GM12872 (cell line): ENCODE measurements at regions not wholly inside any gene's neighbourhood (a gene's known extent, or its start where the extent isn't known, plus 50 kb on each side); places are given as distances from the start of the nearest gene placed in this dataset.

Source experiments
- CTCF ChIP-seq: IDR thresholded peaks from 3 replicates; pipeline ENCODE4 v1.5.1; 2011; ENCODE audit warnings: low read depth, mild to moderate bottlenecking, low read length, moderate library complexity; ENCODE audit not compliant: insufficient read depth

GRCh38 chr10:43731486-43731885, 82.8 kb upstream of the ZNF32 start:
- no peak for TF ChIP-seq CTCF

- no peak for TF ChIP-seq CTCF
Observed at GRCh38 chr10:43728425-43728824, 79.7 kb upstream of the ZNF32 start.

GRCh38 chr10:43727935-43728334, 79.3 kb upstream of the ZNF32 start:
- TF ChIP-seq CTCF = no peak

GRCh38 chr10:43715334-43715733, 66.7 kb upstream of the ZNF32 start:
- TF ChIP-seq CTCF = no peak

- no peak for TF ChIP-seq CTCF
Observed at GRCh38 chr10:43712821-43713584, 64.3 kb upstream of the ZNF32 start.

- TF ChIP-seq CTCF = no peak
Observed at GRCh38 chr10:43710772-43711471, 62.2 kb upstream of the ZNF32 start.

GRCh38 chr10:43708262-43708661, 59.6 kb upstream of the ZNF32 start:
- TF ChIP-seq CTCF = no peak
